Upper lobe of left lung (tissue), 6 donors: ENCODE measurements at regions not wholly inside any gene's neighbourhood (a gene's known extent, or its start where the extent isn't known, plus 50 kb on each side); places are given as distances from the start of the nearest gene placed in this dataset.

ENCODE experiments used
- ATAC-seq, 2 donors: fragments of 200-7000 bp; cut with Tn5 transposase; one replicate each; pipeline ENCODE4 v1.9.1; 2022; ENCODE audit warnings: mild to moderate bottlenecking in 2 of 2, moderate library complexity in 2 of 2; ENCODE audit not compliant: low FRiP score in 2 of 2
- DNase-seq, 2 donors: peaks; one replicate each; pipeline ENCODE4 v3.0.0-alpha.2; 2019 to 2020
- H3K27ac ChIP-seq, 4 donors: fragments of 200-600 bp; sonication (generic); one replicate each; pipeline ENCODE4 v1.5.1; 2016 to 2019
- H3K27me3 ChIP-seq, 4 donors: fragments of 200-600 bp; sonication (generic); one replicate each; pipeline ENCODE4 v1.5.1; 2017 to 2019
- H3K36me3 ChIP-seq, 4 donors: fragments of 200-600 bp; sonication (generic); one replicate each; pipeline ENCODE4 v1.5.1; 2016 to 2019
- H3K4me1 ChIP-seq, 4 donors: fragments of 200-600 bp; sonication (generic); one replicate each; pipeline ENCODE4 v1.5.1; 2018 to 2019
- H3K4me3 ChIP-seq, 4 donors: fragments of 200-600 bp; sonication (generic); one replicate each; pipeline ENCODE4 v1.5.1; 2017 to 2019; ENCODE audit warnings: mild to moderate bottlenecking in 2 of 4, moderate library complexity in 1 of 4
- H3K9me3 ChIP-seq, 4 donors: fragments of 200-600 bp; sonication (generic); one replicate each; pipeline ENCODE4 v1.5.1; 2018 to 2019
- CTCF ChIP-seq, 6 experiments: fragments of 450-650 bp in 4 of 6; fragments of 200-600 bp in 2 of 6; sonication (generic) in 2 of 6; IDR thresholded peaks; one replicate each; pipeline ENCODE4 v1.5.1; 2016 to 2019; ENCODE audit warnings: antibody characterized with exemption in 6 of 6
- EP300 ChIP-seq, 4 donors: sonication (generic); formaldehyde crosslinking; IDR thresholded peaks; one replicate each; pipeline ENCODE4 v1.5.1; 2017; ENCODE audit warnings: antibody characterized with exemption in 4 of 4, control low read depth in 2 of 4
- POLR2A ChIP-seq, 4 donors: fragments of 450-650 bp; IDR thresholded peaks; one replicate each; pipeline ENCODE4 v1.5.1; 2016 to 2017; ENCODE audit warnings: antibody characterized with exemption in 4 of 4, mild to moderate bottlenecking in 2 of 4
- POLR2AphosphoS5 ChIP-seq, 2 donors: sonication (generic); formaldehyde crosslinking; IDR thresholded peaks; one replicate each; pipeline ENCODE4 v1.5.1; 2017; ENCODE audit warnings: antibody characterized with exemption in 2 of 2
- WGBS, 2 donors: methylation state at CpG; one replicate each; pipeline ENCODE4 v1.1.5; 2017 to 2018; 5-methylcytosine and 5-hydroxymethylcytosine counted together
- donor health status: DM: no; HTN: no; CAD: no; lungs with moderate emphysema.
- donor health status: DM: no; HTN: yes; CAD: no; lungs with severe emphysema.

DNA sequence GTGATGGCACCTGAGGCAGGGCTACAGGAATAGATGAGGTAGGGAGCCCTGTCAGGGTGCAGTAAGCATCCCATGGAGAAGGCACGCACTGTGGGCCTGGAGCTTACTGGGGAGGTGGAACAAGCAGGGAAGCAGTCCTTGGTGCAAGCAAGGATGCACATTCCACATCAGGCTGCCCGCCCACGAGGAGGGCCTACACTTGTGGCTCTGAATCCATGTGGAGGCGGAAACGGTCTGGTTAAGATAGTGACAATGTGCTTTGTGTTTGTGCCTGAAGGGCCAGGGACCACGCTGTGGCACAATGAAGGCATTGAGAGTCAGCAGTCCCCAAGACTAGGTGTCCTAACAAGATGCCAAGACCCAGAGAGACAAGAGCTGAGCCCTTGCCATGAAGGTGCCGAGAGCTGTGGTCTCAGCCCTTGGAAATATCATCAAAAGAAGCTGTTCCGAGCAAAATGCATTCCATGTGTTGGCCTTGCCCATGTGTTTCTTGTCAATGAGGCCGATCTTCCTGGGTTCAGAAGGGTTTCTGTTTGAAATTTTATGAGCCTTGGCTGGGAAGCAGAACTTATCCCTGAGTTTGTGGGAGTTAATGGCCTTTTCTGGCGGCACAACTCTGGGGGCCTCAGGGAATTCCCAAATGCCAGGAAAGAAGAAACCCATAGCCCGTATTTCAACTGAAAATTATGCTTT lies 111.9 kb downstream of the NGF start:
- Histone ChIP-seq H3K4me3 (no peak overlapping the region), H3K4me1 (no peaks in the 10 kb centered on the region), H3K9me3 (no peaks in the 10 kb centered on the region), H3K27me3 (no peaks in the 10 kb centered on the region), H3K36me3 (no peaks in the 10 kb centered on the region), H3K27ac (no peak overlapping the region)
- ATAC-seq (no peak), DNase-seq (no peak)
- 91 to 94% methylated on average over 11 of the region's 11 CpGs for WGBS, 2 donors
- TF ChIP-seq EP300 (IDR thresholded peaks at IDR 0.05) = no peak

DNA sequence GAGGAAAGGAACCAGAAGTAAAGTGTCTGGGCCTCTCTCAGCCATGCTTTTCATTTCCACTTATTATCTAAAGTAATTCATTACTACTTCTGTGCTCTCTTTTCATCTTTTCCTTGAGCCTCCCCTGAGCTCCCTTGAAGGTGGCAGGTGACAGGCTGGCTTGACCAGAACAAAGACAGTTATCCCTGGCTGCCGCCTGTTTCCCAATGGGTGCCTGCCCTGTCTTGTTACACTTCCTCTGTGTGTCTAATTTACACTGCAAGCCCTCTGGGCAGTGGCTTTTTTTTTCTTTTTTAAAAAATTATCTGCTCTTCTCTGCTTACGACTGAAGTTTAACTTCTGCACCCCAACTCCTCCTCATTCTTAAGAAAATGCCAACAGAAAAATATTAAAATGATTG lies 113.4 kb downstream of the NGF start:
- no peak overlapping the region for H3K27ac ChIP-seq
- H3K4me1 ChIP-seq = no peaks in the 10 kb centered on the region
- no peaks in the 10 kb centered on the region for H3K9me3 ChIP-seq
- no peaks in the 10 kb centered on the region for H3K36me3 ChIP-seq
- DNase-seq (no peak), ATAC-seq (no peak)
- no peak overlapping the region for H3K4me3 ChIP-seq
- 88 to 91% methylated on average over 2 of the region's 2 CpGs for WGBS, 2 donors
- no peaks in the 10 kb centered on the region for H3K27me3 ChIP-seq
- TF ChIP-seq EP300 (IDR thresholded peaks at IDR 0.05) (no peak), POLR2AphosphoS5 (IDR thresholded peaks at IDR 0.05) (no peak), POLR2A (IDR thresholded peaks at IDR 0.05) (no peak), CTCF (IDR thresholded peaks at IDR 0.05) (no peak)

GRCh38 chr1:115222616-115223402 lies 115.2 kb downstream of the NGF start:
- TF ChIP-seq POLR2AphosphoS5 (IDR thresholded peaks at IDR 0.05) = no peak
- Histone ChIP-seq H3K27me3 (no peaks in the 10 kb centered on the region), H3K4me1 (no peaks in the 10 kb centered on the region), H3K9me3 (no peaks in the 10 kb centered on the region), H3K36me3 (no peaks in the 10 kb centered on the region), H3K4me3 (no peak overlapping the region), H3K27ac (no peak overlapping the region)
- ATAC-seq = no peak
- 46 to 67% methylated on average over 3 of the region's 3 CpGs for WGBS, 2 donors
- DNase-seq = no peak

GRCh38 chr1:115220340-115221270 lies 117.4 kb downstream of the NGF start:
- H3K36me3 ChIP-seq = no peaks in the 10 kb centered on the region
- TF ChIP-seq POLR2AphosphoS5 (IDR thresholded peaks at IDR 0.05) (no peak), POLR2A (IDR thresholded peaks at IDR 0.05) (no peak), CTCF (IDR thresholded peaks at IDR 0.05) (no peak), EP300 (IDR thresholded peaks at IDR 0.05) (no peak)
- ATAC-seq (peak in 1 of 2 donors; percentile 19), DNase-seq (peak in 1 of 2 donors; percentile 12)
- 81 to 82% methylated on average over 17 of the region's 17 CpGs for WGBS, 2 donors
- no peak overlapping the region for H3K4me3 ChIP-seq
- H3K27ac ChIP-seq = no peak overlapping the region
- H3K4me1 ChIP-seq = no peaks in the 10 kb centered on the region
- H3K27me3 ChIP-seq = no peaks in the 10 kb centered on the region
- H3K9me3 ChIP-seq = no peaks in the 10 kb centered on the region

- H3K4me3 ChIP-seq = no peak overlapping the region
- H3K27me3 ChIP-seq = no peaks in the 10 kb centered on the region
- ATAC-seq = peak in 1 of 2 donors; percentile 81
- no peak overlapping the region for H3K27ac ChIP-seq
- 78 to 96% methylated on average over 4 to 6 of the region's 6 CpGs for WGBS, 2 donors
- H3K36me3 ChIP-seq = no peaks in the 10 kb centered on the region
- no peaks in the 10 kb centered on the region for H3K9me3 ChIP-seq
- TF ChIP-seq EP300 (IDR thresholded peaks at IDR 0.05) = no peak
- no peak for TF ChIP-seq CTCF (IDR thresholded peaks at IDR 0.05)
- no peak for TF ChIP-seq POLR2AphosphoS5 (IDR thresholded peaks at IDR 0.05)
- TF ChIP-seq POLR2A (IDR thresholded peaks at IDR 0.05) = no peak
- H3K4me1 ChIP-seq = no peaks in the 10 kb centered on the region
- no peak for DNase-seq
Measured at GRCh38 chr1:115219927-115220326, 118.1 kb downstream of the NGF start.
